ENCODE measurements at regions not wholly inside any gene's neighbourhood (a gene's known extent, or its start where the extent isn't known, plus 50 kb on each side); places are given as distances from the start of the nearest gene placed in this dataset.
A peak's percentile ranks its signal among the peaks of the same experiment; 100 is the strongest.

DNA sequence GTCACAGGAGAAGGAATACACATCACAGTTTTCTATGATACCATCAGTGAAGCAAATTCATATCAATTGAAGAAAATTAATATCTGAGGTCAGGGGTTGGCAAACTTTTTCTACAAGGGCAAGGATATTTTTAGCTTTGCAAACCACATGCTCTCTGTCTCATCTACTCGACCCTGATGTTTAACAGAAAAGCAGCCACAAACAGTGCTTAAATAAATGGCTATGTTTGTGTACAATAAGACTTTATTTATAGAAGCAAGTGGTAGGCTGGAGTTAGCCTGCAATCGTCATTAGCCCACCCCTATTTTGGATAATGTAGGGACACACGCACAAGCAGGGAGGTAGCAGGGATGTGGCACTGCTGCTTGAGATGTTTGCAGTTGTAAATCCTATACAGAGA is 251.4 kb downstream of the CETN3 start:
- FAIRE-seq: no peak
- no peak for DNase-seq (ENCODE audit: insufficient read length, low spot score)
- TF ChIP-seq TAF1 (IDR thresholded peaks at IDR 0.05; ENCODE audit: low read depth, low read length) (no peak), SPI1 (IDR thresholded peaks at IDR 0.05; ENCODE audit: low read depth, low read length) (no peak), POLR2A (IDR thresholded peaks at IDR 0.05; ENCODE audit: low read depth, low read length) (no peak)

DNA sequence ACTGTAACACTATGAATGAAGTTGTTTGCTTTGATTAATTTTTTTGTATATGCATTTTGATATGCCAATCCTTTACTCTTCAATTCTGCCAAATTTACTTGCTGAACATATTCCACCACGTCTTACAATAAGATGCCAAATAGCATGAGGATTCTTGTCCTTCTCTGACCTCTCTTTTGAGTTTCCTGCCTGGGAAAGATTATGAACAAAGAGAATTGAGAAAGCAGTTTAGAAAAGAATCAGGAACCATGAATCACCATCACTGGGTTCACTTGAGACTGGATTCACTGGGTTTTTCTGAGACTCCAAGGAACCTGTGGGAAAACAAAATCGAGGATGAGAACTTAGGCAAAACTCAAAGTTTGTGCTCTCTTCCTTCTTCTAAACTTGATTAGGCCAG is 256.5 kb downstream of the CETN3 start:
- TF ChIP-seq POU2F2 (IDR thresholded peaks at IDR 0.05; ENCODE audit: low read depth, low read length) (no peak), TAF1 (IDR thresholded peaks at IDR 0.05; ENCODE audit: low read depth, low read length) (no peak), SPI1 (IDR thresholded peaks at IDR 0.05; ENCODE audit: low read depth, low read length) (no peak), POLR2AphosphoS5 (IDR thresholded peaks at IDR 0.05; ENCODE audit: low read depth, low read length) (no peak), POLR2A (IDR thresholded peaks at IDR 0.05; ENCODE audit: low read depth, low read length) (no peak), PAX5 (IDR thresholded peaks at IDR 0.05; ENCODE audit: insufficient read depth, low read length, severe bottlenecking) (no peak)
- no peak for DNase-seq (ENCODE audit: insufficient read length, low spot score)
- FAIRE-seq: no peak

DNA sequence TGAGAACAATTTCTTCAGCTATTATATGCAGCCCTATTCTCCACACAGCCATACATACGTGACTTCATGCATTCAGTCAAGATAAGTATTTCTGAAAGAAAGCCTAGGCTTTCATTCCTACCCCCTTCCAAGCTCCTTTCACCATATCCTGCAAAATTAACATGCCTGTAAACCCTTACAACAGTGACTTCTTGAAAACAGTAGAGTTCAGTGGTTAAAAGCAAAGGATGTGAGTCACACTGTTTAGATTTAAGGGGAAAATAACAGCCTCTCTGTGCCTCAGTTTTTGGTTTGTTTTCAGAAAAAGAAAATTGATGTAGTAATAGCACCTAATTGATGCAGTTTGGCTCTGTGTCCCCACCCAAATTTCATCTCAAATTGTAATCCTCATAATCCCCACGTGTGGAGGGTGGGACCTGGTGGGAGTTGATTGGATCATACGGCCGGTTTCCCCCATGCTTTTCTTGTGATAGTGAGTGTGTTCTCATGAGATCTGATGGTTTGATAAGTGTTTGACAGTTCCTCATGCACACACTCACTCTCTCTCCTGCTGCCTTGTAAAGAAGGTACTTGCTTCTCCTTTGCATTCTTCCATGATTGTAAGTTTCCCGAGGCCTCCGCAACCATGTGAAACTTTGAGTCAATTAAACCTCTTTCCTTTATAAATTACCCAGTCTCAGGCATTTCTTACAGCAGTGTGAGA is 264.8 kb downstream of the CETN3 start:
- TF ChIP-seq PAX5 (IDR thresholded peaks at IDR 0.05; ENCODE audit: insufficient read depth, low read length, severe bottlenecking): no peak
- no peak for TF ChIP-seq SPI1 (IDR thresholded peaks at IDR 0.05; ENCODE audit: low read depth, low read length)
- no peak for TF ChIP-seq POU2F2 (IDR thresholded peaks at IDR 0.05; ENCODE audit: low read depth, low read length)
- no peak for TF ChIP-seq POLR2AphosphoS5 (IDR thresholded peaks at IDR 0.05; ENCODE audit: low read depth, low read length)
- TF ChIP-seq POLR2A (IDR thresholded peaks at IDR 0.05; ENCODE audit: low read depth, low read length): no peak
- no peak for TF ChIP-seq TAF1 (IDR thresholded peaks at IDR 0.05; ENCODE audit: low read depth, low read length)
- DNase-seq (ENCODE audit: insufficient read length, low spot score): no peak
- FAIRE-seq: no peak

DNA sequence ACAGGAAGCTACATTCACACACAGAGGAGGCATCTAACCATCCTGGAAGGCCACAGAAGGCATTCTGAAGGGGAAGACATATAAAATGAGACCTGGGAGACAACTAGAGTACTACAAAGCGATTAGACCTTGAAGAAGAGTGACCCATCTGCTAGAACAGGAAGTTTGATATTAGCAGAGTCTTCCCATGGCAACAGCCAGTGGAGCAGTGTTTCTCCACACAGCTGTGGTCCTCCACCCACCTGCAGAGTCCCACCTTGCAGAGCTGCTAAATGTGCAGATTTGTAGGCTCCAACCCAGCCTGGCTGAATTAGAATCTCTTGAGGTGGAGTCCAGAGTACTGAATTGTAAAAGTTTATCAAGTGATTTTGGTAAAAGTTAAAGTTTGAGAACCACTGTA is 267.0 kb downstream of the CETN3 start:
- DNase-seq (ENCODE audit: insufficient read length, low spot score): no peak
- TF ChIP-seq POLR2A (IDR thresholded peaks at IDR 0.05; ENCODE audit: low read depth, low read length) (no peak), SPI1 (IDR thresholded peaks at IDR 0.05; ENCODE audit: low read depth, low read length) (no peak), PAX5 (IDR thresholded peaks at IDR 0.05; ENCODE audit: insufficient read depth, low read length, severe bottlenecking) (no peak), POLR2AphosphoS5 (IDR thresholded peaks at IDR 0.05; ENCODE audit: low read depth, low read length) (no peak), POU2F2 (IDR thresholded peaks at IDR 0.05; ENCODE audit: low read depth, low read length) (no peak), TAF1 (IDR thresholded peaks at IDR 0.05; ENCODE audit: low read depth, low read length) (no peak)
- no peak for FAIRE-seq

DNA sequence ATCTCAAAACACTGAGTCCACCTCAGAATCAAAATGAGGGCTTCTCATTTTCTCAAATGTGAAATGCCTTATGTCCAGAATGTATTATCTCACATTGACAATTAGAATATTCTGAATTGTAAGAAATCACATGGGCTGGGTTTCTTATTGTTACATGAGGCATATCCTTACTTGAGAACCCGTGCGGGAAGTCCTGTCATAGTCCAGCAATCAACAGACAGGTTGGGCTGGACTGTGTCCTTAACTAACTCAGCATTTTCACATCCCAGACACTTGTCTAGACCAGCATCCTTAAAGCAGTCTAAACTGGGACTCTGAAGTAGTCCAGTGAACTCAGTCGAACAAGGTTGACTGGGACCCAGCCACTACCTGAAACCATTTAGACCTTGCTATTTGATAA is 267.6 kb downstream of the CETN3 start:
- TF ChIP-seq PAX5 (IDR thresholded peaks at IDR 0.05; ENCODE audit: insufficient read depth, low read length, severe bottlenecking) (no peak), POLR2AphosphoS5 (IDR thresholded peaks at IDR 0.05; ENCODE audit: low read depth, low read length) (no peak), TAF1 (IDR thresholded peaks at IDR 0.05; ENCODE audit: low read depth, low read length) (no peak)
- FAIRE-seq (no peak), DNase-seq (ENCODE audit: insufficient read length, low spot score) (no peak)

DNA sequence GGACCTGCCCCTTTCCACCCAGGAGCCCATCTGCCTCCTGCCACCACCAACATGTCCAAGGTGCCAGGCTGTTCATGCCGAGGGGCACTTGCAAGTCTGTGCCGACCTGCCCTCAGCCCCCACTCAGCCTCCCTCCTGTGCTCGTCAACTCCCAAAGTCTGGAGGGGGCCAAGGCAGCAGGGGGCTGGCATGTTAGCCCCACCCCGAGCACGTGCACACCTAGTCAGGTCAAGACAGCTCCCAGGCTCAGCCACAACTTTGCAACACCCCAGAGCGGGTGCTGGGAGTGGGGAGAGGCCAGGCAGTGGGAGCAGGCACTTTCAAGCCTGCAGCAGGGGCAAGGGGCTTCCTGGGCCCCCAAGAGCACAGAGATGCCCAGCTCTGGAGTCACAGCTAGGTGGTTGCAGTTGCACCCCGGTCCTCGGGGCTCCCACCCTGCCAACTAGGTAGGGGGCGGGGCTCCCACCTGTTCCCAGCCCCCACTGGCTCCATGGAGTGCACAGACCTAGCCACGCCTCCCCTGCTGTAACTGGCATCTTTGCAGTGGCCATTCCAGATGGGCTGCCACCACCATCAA is 272.5 kb downstream of the CETN3 start:
- FAIRE-seq (no peak), DNase-seq (ENCODE audit: insufficient read length, low spot score) (no peak)
- TF ChIP-seq PAX5 (IDR thresholded peaks at IDR 0.05; ENCODE audit: insufficient read depth, low read length, severe bottlenecking) (no peak), SPI1 (IDR thresholded peaks at IDR 0.05; ENCODE audit: low read depth, low read length) (no peak), POLR2A (IDR thresholded peaks at IDR 0.05; ENCODE audit: low read depth, low read length) (no peak), POU2F2 (IDR thresholded peaks at IDR 0.05; ENCODE audit: low read depth, low read length) (no peak), TAF1 (IDR thresholded peaks at IDR 0.05; ENCODE audit: low read depth, low read length) (no peak), POLR2AphosphoS5 (IDR thresholded peaks at IDR 0.05; ENCODE audit: low read depth, low read length) (no peak)

DNA sequence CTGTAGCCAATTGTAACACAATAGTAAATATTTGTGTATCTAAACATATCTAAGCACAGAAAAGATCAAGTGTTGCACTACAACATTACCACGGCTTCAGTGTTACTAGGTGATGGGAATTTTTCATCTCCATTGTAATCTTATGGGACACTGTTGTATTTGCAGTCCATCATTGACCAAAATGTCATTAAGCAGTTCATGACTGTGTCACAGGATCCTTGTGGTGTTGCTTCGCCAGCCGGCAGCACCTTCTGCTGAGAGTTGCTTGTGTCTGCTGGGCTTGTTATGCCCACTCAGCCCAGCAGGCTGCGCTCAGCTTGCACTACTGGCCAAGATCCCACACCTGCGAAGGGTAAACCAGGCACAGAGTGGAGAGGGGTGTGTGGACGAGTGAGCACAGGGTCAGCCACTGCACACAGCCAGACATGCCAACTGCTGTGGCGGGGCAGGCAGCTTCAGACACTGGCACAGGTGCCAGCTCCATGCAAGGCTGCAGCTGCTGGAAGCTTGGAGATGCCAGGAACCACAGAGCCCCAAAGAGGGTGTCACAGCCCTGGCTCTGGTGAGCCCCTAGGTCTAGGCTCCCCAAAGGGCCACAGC is 273.7 kb downstream of the CETN3 start:
- DNase-seq (ENCODE audit: insufficient read length, low spot score): no peak
- FAIRE-seq: peak; percentile 61
- TF ChIP-seq POLR2AphosphoS5 (IDR thresholded peaks at IDR 0.05; ENCODE audit: low read depth, low read length): no peak
- TF ChIP-seq TAF1 (IDR thresholded peaks at IDR 0.05; ENCODE audit: low read depth, low read length): no peak
- no peak for TF ChIP-seq POLR2A (IDR thresholded peaks at IDR 0.05; ENCODE audit: low read depth, low read length)
- no peak for TF ChIP-seq POU2F2 (IDR thresholded peaks at IDR 0.05; ENCODE audit: low read depth, low read length)
- TF ChIP-seq SPI1 (IDR thresholded peaks at IDR 0.05; ENCODE audit: low read depth, low read length): no peak
- no peak for TF ChIP-seq PAX5 (IDR thresholded peaks at IDR 0.05; ENCODE audit: insufficient read depth, low read length, severe bottlenecking)

DNA sequence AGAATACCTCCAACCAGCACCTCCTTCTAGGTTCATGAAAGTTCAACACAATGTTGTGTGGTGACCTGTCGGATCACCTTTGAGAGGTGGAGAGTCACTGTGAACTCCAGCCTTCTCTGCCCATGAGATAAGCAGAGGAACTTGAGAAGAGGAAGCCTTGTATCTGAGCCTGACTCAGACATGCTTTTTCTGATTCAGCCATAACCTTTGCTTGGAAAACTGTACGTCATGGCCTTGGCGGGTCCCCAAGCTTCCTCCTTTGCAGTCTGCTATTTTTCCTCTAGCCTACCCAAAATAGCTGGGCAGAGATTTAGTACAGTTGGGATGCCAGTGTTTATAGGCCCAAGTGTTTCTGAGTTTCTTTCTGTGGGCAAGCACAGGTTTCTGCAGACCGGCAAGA is 274.7 kb downstream of the CETN3 start:
- TF ChIP-seq POLR2A (IDR thresholded peaks at IDR 0.05; ENCODE audit: low read depth, low read length) (no peak), POLR2AphosphoS5 (IDR thresholded peaks at IDR 0.05; ENCODE audit: low read depth, low read length) (no peak), SPI1 (IDR thresholded peaks at IDR 0.05; ENCODE audit: low read depth, low read length) (no peak), PAX5 (IDR thresholded peaks at IDR 0.05; ENCODE audit: insufficient read depth, low read length, severe bottlenecking) (no peak), TAF1 (IDR thresholded peaks at IDR 0.05; ENCODE audit: low read depth, low read length) (no peak), POU2F2 (IDR thresholded peaks at IDR 0.05; ENCODE audit: low read depth, low read length) (no peak)
- DNase-seq (ENCODE audit: insufficient read length, low spot score): no peak
- no peak for FAIRE-seq

DNA sequence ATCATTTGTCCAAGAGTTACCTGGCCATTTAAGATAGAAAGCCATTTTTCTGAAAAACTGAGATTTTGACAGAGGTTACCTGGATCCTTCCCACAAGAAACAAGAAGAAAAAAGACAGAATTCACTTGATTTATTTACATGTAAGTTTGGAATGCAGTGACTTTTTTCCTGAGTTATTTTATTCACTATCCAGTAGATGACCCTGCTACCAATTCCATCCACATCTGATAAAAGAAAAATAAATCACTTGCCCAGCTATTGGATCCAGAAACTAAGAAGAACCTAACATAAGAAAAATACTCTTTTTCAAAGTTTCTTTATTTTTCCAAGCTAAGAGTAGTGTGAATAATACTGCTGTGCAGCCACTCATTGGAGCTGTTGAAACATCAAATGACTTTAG is 275.2 kb downstream of the CETN3 start:
- FAIRE-seq (no peak), DNase-seq (ENCODE audit: insufficient read length, low spot score) (no peak)
- TF ChIP-seq POLR2A (IDR thresholded peaks at IDR 0.05; ENCODE audit: low read depth, low read length) (no peak), PAX5 (IDR thresholded peaks at IDR 0.05; ENCODE audit: insufficient read depth, low read length, severe bottlenecking) (no peak), SPI1 (IDR thresholded peaks at IDR 0.05; ENCODE audit: low read depth, low read length) (no peak), POLR2AphosphoS5 (IDR thresholded peaks at IDR 0.05; ENCODE audit: low read depth, low read length) (no peak), POU2F2 (IDR thresholded peaks at IDR 0.05; ENCODE audit: low read depth, low read length) (no peak), TAF1 (IDR thresholded peaks at IDR 0.05; ENCODE audit: low read depth, low read length) (no peak)
